NCI-H1694 treated with DMSO at 0.1 percent for 48 hours (cell line): ENCODE measurements at regions not wholly inside any gene's neighbourhood (a gene's known extent, or its start where the extent isn't known, plus 50 kb on each side); places are given as distances from the start of the nearest gene placed in this dataset.
"Not testable (repeated sequence)": the region's sequence is repeated elsewhere in the genome, so short reads cannot be mapped to it uniquely, and the experiment has no call there.

Experiments used
- DNase-seq: peaks from one replicate; lab custom pipeline; 2025; lab: John Stamatoyannopoulos, UW

DNA sequence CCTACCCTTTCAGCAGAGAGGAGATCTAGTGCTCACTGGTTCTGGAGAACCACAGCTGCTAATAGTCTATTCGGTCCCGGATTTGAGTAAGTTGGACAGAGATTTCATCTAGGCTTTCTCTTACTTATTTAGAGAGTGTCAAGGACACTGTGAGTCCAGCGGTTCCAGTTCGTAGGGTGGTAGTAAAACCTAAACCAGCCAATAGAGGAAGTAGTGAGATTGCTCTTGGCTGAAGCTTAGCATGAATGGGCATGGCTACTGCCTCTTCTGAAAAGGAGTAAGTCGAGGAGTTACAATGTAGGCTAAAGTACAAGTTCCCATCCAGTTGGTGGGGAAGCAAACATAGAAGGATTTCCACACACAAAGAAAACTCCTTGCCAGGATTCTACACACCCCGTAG, 109.6 kb upstream of the MOCS2 start:
- no peak for DNase-seq

DNA sequence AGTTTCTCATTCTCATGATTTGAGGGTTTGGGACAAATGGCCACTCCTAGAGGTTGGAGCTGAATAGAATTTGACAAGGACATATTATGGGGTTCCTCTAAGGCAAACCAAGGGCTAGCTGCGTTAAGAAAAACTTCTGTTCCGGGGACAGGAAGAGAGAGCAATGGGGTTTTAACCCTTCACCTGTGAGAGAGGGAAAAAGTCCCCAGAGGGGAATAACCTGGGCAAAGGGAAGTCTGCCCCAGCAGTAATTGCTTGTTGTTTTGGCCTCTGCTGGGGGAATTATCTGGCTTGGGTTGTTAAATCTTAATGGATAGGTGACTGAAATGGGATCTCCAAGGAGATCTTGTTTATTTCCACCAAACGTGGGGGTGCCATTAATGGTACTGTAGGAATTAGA, 110.1 kb upstream of the MOCS2 start:
- no peak for DNase-seq

DNA sequence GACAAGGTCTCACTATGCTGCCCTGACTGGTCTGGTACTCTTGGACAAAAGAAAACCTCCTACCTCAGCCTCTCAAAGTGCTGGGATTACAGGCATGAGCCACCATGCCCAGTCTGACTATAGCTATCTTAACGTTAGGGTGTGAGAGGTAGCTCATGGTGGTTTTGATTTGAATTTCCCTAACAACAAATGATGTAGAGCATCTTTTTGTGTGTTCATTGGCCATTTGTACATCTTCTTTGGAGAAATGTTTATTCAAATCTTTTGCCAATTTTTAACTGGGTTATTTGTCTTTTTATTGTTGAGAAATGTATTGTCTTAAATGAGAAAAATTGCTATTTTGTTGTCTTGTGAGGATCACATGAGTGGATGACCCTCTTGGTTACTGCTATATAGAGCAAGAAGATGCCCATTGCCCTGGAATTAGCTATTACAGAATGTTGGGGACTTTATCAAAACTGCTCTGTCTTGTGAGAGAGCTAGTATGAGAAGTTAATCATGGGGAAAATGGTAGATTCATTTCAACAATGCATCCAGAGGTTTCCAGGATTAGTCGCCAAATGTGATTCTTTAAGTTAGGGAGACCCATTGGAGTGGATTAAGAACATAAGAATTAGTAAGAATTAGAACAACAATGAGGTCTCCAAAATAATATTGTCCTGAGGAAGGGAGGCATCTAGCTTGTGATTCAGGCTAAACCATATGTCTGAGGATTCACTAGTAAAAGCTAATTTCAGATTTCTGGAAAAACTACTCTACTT, 124.3 kb upstream of the MOCS2 start:
- no peak for DNase-seq

DNA sequence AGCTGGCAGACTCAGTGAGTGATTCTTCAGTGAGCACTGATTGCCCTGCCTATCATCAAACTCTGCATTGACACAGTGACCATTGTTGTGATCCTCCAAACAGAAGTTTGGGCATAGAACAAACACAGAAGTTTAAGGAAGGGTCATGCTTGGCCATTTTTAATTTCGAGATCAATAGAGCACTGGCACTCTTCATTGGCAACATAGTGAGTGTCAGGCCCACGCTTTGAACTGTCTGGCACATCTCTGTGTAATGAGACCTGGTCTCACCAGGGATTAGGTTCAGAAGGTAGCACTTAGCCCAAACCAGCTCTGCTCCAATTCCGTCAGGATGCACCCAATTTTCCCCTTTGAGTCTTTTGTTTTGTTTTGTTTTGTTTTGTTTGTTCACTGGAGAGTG, 127.1 kb upstream of the MOCS2 start:
- DNase-seq: no peak

DNA sequence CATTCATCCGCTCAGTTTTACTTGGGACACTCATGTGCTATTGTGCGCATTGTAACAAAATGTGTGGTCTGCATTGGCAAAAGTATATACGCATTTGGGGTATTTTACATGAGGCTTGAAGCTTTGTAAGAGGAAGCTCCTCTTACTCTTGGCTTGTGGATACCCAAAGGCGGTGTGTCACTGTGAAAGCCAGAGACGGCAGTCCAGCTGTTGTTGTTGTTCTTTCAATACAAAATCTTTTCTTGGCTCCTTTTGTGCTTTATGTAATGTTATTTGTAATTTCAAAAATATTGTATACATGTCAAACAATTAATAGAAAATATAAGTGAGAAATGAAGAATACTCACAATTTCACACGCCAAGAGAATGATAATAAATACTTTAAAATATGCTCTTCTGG, 128.3 kb upstream of the MOCS2 start:
- no peak for DNase-seq

DNA sequence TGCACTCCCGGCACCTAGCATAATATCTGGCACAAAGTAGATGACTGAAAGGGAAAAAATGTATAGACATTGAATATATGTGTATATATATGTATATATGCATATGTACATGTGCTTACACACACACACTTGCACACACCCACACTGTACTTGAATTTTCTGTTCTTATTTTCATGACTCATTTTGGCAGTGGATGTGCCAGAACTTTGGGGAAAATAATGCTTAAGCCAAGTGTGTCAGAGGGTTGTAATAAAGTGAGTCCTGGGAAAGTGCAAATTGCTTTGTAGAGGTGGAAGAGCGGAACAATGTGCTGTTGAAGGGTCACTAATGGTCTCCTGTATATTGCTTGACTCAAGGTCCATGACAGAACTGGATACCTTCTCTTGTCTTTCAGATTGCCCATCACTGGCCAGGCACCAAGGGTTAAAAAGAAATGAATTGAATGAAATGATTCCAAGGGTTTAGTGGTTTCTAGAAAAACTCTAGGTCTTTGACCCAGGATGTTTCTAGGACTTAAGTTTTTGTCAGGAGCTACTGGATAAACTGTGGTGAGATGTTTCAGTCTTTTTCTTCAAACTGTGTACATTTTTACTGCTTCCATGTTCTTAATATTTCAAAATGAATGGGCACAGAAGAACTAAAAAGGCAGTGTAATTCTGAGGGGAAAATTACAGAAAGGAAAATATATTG, 129.9 kb upstream of the MOCS2 start:
- DNase-seq: no peak

DNA sequence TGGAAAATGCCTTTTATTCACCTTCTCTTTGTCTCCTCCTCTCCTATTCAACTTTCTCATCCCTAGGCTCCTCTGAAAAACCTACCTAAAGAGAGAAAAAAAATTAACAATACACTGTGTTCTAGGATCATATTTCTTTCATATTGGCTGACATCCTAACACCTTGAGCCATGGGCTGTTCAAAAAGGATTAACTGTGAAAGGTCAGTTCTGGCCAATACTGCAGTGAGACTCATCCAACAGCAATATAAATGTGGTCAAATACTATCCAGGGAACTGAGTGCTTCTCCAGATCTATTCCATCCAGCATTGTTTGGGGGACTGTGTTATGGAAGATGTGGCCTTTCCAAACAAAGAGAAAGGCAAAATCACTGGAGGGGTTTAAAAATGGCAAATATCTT, 131.1 kb upstream of the MOCS2 start:
- DNase-seq: no peak

DNA sequence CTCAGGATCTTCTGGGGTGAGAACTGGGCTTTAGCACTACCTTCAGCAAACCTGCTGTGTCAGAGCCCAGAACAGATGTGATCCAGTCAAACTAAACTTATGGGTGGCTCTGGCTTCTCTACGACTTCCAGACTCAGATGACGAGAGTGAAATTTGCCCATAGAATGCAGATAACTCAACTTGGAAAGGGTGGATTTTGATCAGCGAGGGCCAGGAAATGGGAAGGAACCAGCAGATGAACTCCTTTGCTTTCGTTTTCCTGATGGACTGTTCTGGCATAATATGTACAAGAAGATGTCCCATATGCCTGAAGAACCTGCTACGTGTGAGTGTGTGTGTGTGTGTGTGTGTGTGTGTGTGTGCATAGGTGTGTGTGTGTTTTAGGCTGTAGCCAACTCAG, 132.0 kb upstream of the MOCS2 start:
- DNase-seq: no peak

DNA sequence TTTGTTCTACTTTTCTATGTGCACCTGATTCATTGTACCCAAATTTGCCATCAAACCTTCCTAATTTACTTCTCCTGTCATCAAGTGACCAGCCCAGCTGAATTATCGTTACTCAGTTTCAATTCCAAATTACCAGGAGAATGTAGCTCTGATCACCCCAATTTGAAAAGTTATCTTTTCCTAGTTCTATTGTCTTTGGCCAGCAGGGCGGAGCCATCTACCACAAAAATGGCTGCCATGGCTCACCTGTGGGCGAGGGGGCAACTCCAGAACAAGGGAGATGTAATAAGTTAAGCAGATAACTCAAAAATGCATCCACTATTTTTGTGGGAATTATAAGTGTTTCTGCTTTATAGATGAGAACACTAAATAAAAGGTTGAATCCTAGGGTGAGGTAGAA, 133.8 kb upstream of the MOCS2 start:
- no peak for DNase-seq

DNA sequence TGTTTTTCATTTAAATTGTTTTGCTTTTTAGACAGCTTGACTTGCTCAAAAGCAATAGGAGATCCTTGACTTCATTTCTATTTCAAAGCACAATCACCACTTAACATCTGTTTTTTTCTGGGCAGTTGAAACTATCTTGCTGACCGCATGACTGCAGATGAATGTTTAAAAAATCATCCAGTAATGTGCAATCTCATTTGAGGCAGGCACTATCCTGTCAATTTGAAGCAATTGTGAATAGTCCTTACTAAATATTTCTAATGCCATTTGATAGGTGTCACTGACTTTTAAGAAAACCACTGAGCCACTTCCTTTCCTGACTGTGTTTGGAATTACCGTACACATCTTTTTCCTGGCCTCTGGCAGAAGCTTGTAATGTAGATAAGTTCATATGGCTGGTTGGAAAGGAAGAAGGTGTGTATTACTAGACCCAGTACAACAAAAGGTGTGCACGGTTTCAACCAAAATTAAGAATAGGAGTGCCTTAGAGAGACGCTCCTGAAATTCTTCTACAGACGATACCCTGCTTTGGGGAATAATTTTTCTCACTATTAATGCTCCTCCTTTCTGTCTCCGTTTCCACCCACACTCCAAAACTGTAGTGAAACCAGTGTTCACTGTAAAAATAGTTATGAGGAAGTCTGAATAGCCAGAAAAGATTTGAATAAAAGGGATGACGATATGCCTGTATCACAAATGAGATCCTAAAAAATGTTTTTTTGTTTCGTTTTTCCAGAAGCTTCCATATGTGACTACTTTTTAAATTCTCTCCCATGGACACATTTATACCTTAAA, 136.7 kb upstream of the MOCS2 start:
- DNase-seq: no peak

DNA sequence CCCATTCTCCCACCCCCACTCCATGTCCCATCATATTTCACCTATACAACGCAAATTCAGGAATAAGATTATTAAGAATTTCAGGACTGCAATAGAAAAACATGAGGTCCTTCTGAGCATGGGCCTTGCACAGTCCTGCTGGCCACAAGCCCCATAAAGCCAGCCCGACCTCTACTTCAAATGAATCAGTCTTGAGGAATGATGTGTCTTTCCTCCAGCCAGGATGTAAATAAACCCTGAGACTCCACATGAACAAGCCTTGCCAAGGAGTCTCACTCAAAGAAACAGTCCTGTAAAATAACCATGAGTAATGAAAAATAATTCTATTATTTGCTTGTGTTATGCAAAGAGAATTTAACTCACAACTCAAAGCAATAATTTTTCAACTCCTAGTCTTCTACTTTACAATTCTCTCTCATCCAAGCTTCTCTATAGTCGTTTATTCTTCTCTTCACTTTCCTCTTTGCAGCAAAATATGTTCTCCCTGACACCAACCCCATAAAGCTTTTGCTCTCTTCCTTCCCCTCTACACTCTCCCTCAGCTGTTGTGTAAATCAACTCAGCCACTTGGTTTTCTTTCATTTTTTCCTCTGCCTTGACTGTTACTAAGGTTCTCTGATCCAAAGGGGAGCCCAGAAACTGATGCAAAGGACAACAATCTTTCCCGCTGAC, 140.1 kb upstream of the MOCS2 start:
- DNase-seq: no peak

DNA sequence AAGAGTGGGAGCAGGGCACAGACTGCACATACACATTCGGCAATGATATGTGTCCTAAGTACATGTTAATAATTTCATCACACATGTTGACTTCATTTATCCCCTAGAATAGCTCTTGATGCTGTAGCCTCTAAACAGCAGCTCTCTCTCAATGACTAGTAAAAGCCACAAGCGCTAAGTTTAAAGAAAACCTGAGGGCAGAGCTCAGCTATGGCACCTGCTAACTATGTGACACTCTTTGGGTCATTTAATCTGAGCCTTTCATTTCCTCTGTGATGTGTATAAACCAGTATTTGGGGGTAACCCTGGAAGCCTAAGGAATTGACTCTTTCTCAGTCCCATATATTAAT, 140.6 kb upstream of the MOCS2 start:
- DNase-seq: no peak

DNA sequence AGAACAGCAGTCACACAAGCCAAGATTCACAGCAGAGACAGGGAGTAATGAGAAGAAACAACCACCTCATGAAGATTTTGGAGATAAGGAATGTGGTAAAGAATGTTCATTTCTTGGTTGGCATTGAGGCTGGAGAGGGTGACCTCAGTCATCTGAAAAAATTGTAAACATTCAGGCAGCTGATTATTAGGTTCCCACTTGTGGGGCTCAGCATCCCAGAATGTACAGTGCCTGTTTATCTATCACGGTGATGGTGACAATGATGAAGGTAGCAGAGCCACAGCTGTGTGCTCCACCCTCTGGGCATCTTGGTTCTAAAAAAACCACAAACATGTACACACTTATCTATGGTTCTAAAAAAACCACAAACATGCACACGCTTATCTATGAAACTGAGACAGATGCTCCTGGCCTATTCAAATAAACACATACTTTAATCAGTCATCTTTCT, 143.9 kb upstream of the MOCS2 start:
- no peak for DNase-seq

DNA sequence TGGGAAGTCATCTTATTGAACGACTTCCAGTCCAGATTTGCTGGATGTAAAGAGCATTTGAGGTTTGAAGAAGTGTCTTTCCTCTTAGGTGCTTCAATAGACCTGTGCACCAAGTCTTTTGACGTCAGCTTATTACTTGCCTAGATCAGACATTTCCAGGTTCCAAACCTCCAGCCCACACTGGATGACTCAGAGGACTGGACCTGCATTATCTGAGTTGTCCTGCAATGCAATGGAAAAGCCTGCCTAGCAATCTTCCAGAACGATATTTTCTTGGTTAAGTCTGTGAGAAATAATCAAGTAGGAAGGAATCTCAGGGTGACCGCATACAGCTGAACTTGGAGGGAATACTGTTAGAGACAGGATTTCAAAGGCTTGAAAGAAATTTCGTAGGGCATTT, 147.2 kb upstream of the MOCS2 start:
- DNase-seq: no peak

DNA sequence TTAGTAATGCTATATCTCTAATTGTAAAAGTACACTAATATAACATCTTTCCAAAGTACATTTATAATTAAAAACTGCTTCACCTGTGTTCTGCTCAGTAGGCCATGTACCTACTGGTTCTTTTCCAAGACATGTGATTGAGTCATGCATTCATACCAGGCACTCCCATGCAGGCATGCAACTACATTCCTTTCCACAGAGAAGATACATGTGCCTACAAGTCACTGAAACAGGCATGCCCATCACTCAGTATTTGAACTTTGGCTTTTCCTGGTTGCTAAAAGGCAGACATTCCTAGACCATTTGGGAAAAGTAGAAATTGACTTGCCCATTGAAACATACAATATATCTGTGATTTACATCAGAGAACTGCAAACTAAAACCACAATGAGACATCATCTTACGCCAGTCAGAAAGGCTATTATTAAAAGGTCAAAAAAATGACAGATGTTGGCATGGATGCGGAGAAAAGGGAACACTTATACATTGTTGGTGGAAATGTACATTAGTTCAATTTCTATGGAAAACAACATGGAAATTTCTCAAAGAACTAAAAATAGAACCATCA, 148.3 kb upstream of the MOCS2 start:
- no peak for DNase-seq

DNA sequence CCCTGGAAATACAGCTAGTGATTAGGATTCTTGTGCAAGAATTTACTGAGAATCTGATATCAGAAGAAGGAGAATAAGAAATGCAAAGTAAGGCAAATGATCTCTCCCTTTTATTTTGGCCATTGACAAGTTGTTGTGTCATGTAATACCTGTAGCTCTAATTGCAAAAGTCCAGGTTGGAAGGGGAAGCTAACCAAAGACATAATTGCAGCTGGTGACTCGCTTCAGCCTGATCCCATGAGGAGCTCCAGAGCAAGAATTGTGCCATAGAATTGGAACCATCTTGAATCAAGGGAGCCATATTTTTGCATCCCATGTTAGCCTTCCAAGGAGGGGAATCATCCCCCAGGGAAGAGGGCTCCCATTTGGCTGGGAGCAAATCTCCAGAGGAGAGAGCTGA, 149.6 kb upstream of the MOCS2 start:
- no peak for DNase-seq

DNA sequence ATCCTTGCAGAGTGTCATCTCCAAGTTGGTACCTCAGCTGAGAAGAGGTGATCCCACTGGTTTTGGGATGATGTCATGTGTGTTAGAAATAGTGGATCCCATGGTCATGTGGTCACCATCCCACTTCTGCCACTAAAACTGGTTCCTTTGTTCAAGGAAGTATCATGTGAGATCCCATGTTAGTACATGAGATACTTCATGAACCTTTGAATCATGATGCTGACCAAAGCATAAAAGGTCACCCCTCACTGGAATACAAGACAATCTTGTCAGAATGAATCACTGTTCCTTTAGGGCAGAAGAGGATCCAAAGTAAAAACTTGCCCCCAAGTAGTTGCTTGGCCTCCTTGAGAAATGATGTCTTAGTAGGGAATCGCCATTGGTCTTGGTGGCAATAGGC, 150.9 kb upstream of the MOCS2 start:
- no peak for DNase-seq

DNA sequence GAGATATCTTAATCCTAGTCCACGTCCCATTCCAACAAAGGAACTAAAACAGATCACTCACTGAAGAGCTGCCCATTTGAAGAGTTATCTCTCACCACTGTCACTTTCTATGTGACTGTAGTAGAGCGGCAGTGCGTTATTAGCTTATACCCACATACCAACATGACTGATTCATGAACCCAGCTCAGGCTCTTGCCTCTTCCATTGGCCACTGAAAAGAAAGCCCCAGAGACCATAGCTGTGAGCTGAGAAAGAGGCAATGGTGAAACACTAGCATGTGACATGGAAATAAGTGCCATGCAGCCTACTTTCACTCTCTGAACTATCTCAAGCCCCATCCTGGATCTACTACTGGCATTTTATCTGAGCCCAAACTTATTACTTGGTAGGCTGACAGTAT, 151.7 kb upstream of the MOCS2 start:
- no peak for DNase-seq

DNA sequence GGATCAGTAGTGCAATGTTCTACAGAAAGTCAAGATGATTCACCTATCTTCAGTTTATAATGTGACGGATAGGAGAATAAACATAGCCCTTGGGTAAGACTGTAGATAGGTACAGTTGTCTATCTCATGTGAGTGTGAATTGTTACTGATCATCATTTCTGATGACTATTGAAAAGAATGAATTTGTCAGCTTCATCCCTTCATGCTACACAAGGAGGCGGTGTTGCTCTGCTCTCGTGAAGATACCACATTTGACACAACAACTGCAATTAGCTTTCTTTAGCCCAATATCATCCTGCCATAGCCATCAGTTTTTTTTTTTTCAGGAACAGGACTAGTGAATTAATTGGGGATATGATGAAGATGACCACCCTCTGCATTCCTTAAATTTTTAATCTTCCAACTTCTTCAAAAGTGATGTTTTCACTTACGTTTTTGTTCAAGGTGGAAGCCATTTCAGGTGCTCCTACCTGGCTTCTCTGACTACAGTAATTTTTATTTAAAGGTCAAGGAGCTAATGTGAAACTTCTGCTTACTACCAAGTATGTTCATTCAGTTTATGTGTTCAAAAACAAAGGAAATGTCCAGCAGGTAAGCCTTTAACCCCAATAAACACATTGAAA, 152.9 kb upstream of the MOCS2 start:
- no peak for DNase-seq

DNA sequence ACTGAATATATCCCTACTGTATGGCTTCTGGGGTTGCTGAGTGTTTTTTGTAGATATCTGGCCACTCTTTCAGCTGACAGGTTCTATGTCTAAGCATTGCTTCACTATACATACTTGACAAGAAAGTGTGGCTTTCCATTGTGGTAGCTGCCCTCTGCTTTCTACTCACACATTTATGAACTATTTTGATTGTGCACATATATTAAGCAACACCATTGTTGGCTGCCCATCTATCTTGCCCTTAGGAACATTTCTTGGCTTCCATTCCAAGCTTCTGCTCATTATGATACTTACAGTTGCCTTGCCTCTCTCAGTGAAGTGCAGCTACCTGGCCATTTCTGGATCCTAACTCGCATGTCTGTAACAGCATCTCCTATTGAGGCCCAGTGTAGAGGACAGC, 153.6 kb upstream of the MOCS2 start:
- DNase-seq: no peak

DNA sequence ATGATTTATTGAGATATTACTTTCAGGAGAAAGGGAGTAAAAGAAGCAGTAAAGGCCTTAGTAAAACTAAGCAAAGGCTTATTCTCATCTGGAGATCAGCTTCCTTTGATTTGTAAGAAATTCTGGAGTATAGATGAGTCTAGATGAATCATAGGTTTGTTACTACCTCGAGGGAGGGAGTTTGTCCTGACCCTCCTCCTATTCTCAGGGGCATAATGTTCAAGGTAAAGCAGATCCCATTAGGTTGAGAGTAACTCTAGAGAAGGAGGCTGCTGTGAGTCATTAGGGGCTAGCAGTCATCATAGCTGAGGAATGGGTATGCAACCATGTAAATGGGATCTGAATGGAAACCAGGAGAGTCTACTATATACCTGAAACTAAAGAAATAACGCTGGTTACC, 155.5 kb upstream of the MOCS2 start:
- DNase-seq: no peak

DNA sequence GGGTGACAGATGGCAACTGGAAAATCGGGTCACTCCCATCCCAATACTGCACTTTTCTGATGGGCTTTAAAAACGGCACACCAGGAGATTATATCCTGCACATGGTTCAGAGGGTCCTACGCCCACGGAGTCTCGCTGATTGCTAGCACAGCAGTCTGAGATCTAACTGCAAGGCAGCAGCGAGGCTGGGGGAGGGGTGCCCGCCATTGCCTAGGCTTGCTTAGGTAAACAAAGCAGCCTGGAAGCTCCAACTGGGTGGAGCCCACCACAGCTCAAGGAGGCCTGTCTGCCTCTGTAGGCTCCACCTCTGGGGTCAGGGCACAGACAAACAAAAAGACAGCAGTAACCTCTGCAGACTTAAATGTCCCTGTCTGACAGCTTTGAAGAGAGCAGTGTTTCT, 158.7 kb upstream of the MOCS2 start:
- DNase-seq: not testable (repeated sequence)
